Neural cell (in vitro differentiated cells): ENCODE measurements at regions not wholly inside any gene's neighbourhood (a gene's known extent, or its start where the extent isn't known, plus 50 kb on each side); places are given as distances from the start of the nearest gene placed in this dataset.

ENCODE experiments used
- H2AFZ ChIP-seq: fragments of 200-600, 300-800 bp; sonication (generic), shearing (Covaris generic); 2 replicates; pipeline ENCODE4 v1.6.0; 2014; ENCODE audit warnings: low read depth, mild to moderate bottlenecking, antibody characterized with exemption, low read length, moderate library complexity
- H3F3A ChIP-seq: fragments of 200-600 bp; shearing (Covaris generic); 2 replicates; pipeline ENCODE4 v1.6.1; 2016; ENCODE audit warnings: mild to moderate bottlenecking, moderate library complexity, mixed read lengths, antibody characterized with exemption, low read length; ENCODE audit not compliant: insufficient read depth, poor library complexity, severe bottlenecking
- H3K27ac ChIP-seq: fragments of 200-600, 300-800 bp; sonication (generic), shearing (Covaris generic); 2 replicates; pipeline ENCODE4 v1.5.1; 2014; ENCODE audit warnings: mild to moderate bottlenecking, low read length, moderate library complexity
- H3K27me3 ChIP-seq: fragments of 300-800, 200-600 bp; sonication (generic), shearing (Covaris generic); 2 replicates; pipeline ENCODE4 v1.6.0; 2014; ENCODE audit warnings: mild to moderate bottlenecking, low read depth, low read length, moderate library complexity; ENCODE audit not compliant: insufficient read depth
- H3K36me3 ChIP-seq: fragments of 300-800, 200-600 bp; sonication (generic), shearing (Covaris generic); 2 replicates; pipeline ENCODE4 v1.5.1; 2014; ENCODE audit warnings: mild to moderate bottlenecking, antibody characterized with exemption, low read length, moderate library complexity; ENCODE audit not compliant: insufficient read depth
- H3K4me2 ChIP-seq: fragments of 300-800, 200-600 bp; sonication (generic), shearing (Covaris generic); 2 replicates; pipeline ENCODE4 v1.6.0; 2014; ENCODE audit warnings: mild to moderate bottlenecking, low read length
- H3K4me3 ChIP-seq: fragments of 300-800, 200-600 bp; sonication (generic), shearing (Covaris generic); 2 replicates; pipeline ENCODE4 v1.5.1; 2014; ENCODE audit warnings: mild to moderate bottlenecking, low read length, moderate library complexity
- H3K79me2 ChIP-seq: fragments of 200-600 bp; shearing (Covaris generic); replicated peaks from 2 replicates; pipeline ENCODE4 v1.6.0; 2014; ENCODE audit warnings: mild to moderate bottlenecking, low read length, moderate library complexity; ENCODE audit not compliant: insufficient read depth
- H3K9ac ChIP-seq: fragments of 300-800, 200-600 bp; sonication (generic), shearing (Covaris generic); 2 replicates; pipeline ENCODE4 v1.6.1; 2016; ENCODE audit warnings: mild to moderate bottlenecking, low read length, mixed read lengths
- H3K9me2 ChIP-seq: fragments of 200-600 bp; shearing (Covaris generic); 2 replicates; pipeline ENCODE4 v1.6.1; 2016; ENCODE audit warnings: mild to moderate bottlenecking, low read length, mixed read lengths; ENCODE audit not compliant: insufficient read depth
- H3K9me3 ChIP-seq: fragments of 200-600, 300-800 bp; sonication (generic), shearing (Covaris generic); 2 replicates; pipeline ENCODE4 v1.6.1; 2016; ENCODE audit warnings: mild to moderate bottlenecking, mixed run types, low read length, moderate library complexity, mixed read lengths
- H4K20me1 ChIP-seq: fragments of 200-600 bp; shearing (Covaris generic); 2 replicates; pipeline ENCODE4 v1.6.1; 2016; ENCODE audit warnings: mild to moderate bottlenecking, mixed run types; ENCODE audit not compliant: insufficient read depth
- CTCF ChIP-seq: fragments of 450-650 bp; IDR thresholded peaks from 2 replicates; pipeline ENCODE4 v1.5.1; 2014; ENCODE audit warnings: antibody characterized with exemption, mild to moderate bottlenecking, moderate library complexity; ENCODE audit not compliant: poor library complexity, severe bottlenecking
- EZH2 ChIP-seq: fragments of 200-600, 300-800 bp; shearing (Covaris generic), sonication (generic); IDR thresholded peaks from 2 replicates; pipeline ENCODE4 v1.6.1; 2014; ENCODE audit warnings: antibody characterized with exemption, low read length, borderline replicate concordance, mild to moderate bottlenecking; ENCODE audit not compliant: insufficient read depth, poor library complexity, severe bottlenecking
- MXI1 ChIP-seq: fragments of 450-650 bp; conservative IDR thresholded peaks from 2 replicates; pipeline ENCODE4 v1.6.1; 2014; ENCODE audit warnings: antibody characterized with exemption, mild to moderate bottlenecking; ENCODE audit not compliant: poor library complexity, severe bottlenecking
- POLR2AphosphoS5 ChIP-seq: IDR thresholded peaks from 2 replicates; pipeline ENCODE4 v1.6.1; 2012
- RAD21 ChIP-seq: fragments of 450-650 bp; conservative IDR thresholded peaks from 2 replicates; pipeline ENCODE4 v1.6.1; 2014; ENCODE audit warnings: antibody characterized with exemption, mild to moderate bottlenecking, moderate library complexity
- REST ChIP-seq: IDR thresholded peaks from 2 replicates; pipeline ENCODE4 v1.6.1; 2012; ENCODE audit warnings: borderline replicate concordance
- SMC3 ChIP-seq: fragments of 450-650 bp; conservative IDR thresholded peaks from 2 replicates; pipeline ENCODE4 v1.6.1; 2014; ENCODE audit warnings: antibody characterized with exemption, mild to moderate bottlenecking, moderate library complexity; ENCODE audit not compliant: poor library complexity
- TAF1 ChIP-seq: IDR thresholded peaks from 2 replicates; pipeline ENCODE4 v1.6.1; 2012; ENCODE audit warnings: low read depth

GRCh38 chr3:18044971-18045880 is 302.8 kb upstream of the TBC1D5 start:
- H3K79me2 ChIP-seq: no peaks in the 10 kb centered on the region
- no peak overlapping the region for H2AFZ ChIP-seq
- H3K9ac ChIP-seq: no peak overlapping the region
- H3K4me3 ChIP-seq: no peak overlapping the region
- H3K27me3 ChIP-seq: no peaks in the 10 kb centered on the region
- H3K9me3 ChIP-seq: no peaks in the 10 kb centered on the region
- H3K4me2 ChIP-seq: no peak overlapping the region
- H3K9me2 ChIP-seq: no peaks in the 10 kb centered on the region
- H3K27ac ChIP-seq: no peak overlapping the region
- H3F3A ChIP-seq: no peaks in the 10 kb centered on the region
- no peak for TF ChIP-seq TAF1
- TF ChIP-seq POLR2AphosphoS5: no peak
- TF ChIP-seq SMC3: no peak
- no peak for TF ChIP-seq RAD21
- no peak for TF ChIP-seq CTCF
- no peak for TF ChIP-seq MXI1
- no peaks in the 10 kb centered on the region for H3K36me3 ChIP-seq
- H4K20me1 ChIP-seq: no peaks in the 10 kb centered on the region

GRCh38 chr3:18044191-18044590 is 301.8 kb upstream of the TBC1D5 start:
- Histone ChIP-seq H3K79me2 (no peaks in the 10 kb centered on the region), H3F3A (no peaks in the 10 kb centered on the region), H3K27me3 (no peaks in the 10 kb centered on the region), H3K36me3 (no peaks in the 10 kb centered on the region), H3K9ac (no peak overlapping the region), H3K27ac (no peak overlapping the region), H3K9me3 (no peaks in the 10 kb centered on the region), H3K9me2 (no peaks in the 10 kb centered on the region), H4K20me1 (no peaks in the 10 kb centered on the region), H2AFZ (no peak overlapping the region), H3K4me2 (no peak overlapping the region), H3K4me3 (no peak overlapping the region)
- TF ChIP-seq SMC3 (no peak), TAF1 (no peak), RAD21 (no peak), CTCF (no peak), MXI1 (no peak), EZH2 (no peak), REST (no peak)
